Ishikawa (cell line): ENCODE measurements at regions not wholly inside any gene's neighbourhood (a gene's known extent, or its start where the extent isn't known, plus 50 kb on each side); places are given as distances from the start of the nearest gene placed in this dataset.

Source experiments
- CEBPB ChIP-seq: IDR thresholded peaks from 2 replicates; pipeline ENCODE4 v1.6.1; 2012
- CREB1 ChIP-seq: IDR thresholded peaks from 2 replicates; pipeline ENCODE4 v1.6.1; 2012; ENCODE audit warnings: low read depth
- EP300 ChIP-seq: IDR thresholded peaks from 2 replicates; pipeline ENCODE4 v1.6.1; 2012; ENCODE audit warnings: borderline replicate concordance
- MAX ChIP-seq: IDR thresholded peaks from 2 replicates; pipeline ENCODE4 v1.6.1; 2012
- NFIC ChIP-seq: IDR thresholded peaks from 2 replicates; pipeline ENCODE4 v1.6.1; 2012
- RAD21 ChIP-seq: IDR thresholded peaks from 2 replicates; pipeline ENCODE4 v1.6.1; 2012; ENCODE audit warnings: low read depth
- TAF1 ChIP-seq: IDR thresholded peaks from 2 replicates; pipeline ENCODE4 v1.6.1; 2012; ENCODE audit warnings: low read depth, mild to moderate bottlenecking
- TCF12 ChIP-seq: IDR thresholded peaks from 2 replicates; pipeline ENCODE4 v1.6.1; 2012; ENCODE audit warnings: low read depth
- USF1 ChIP-seq: IDR thresholded peaks from 2 replicates; pipeline ENCODE4 v1.6.1; 2012
- YY1 ChIP-seq: IDR thresholded peaks from 2 replicates; pipeline ENCODE4 v1.6.1; 2012; ENCODE audit warnings: low read depth
- ZBTB7A ChIP-seq: IDR thresholded peaks from 2 replicates; pipeline ENCODE4 v1.6.1; 2012; ENCODE audit warnings: low read depth
- TF ChIP-seq, protein P1 (sequence below): IDR thresholded peaks from 2 replicates; pipeline ENCODE4 v1.6.1; 2012; ENCODE audit warnings: low read depth, mild to moderate bottlenecking

DNA sequence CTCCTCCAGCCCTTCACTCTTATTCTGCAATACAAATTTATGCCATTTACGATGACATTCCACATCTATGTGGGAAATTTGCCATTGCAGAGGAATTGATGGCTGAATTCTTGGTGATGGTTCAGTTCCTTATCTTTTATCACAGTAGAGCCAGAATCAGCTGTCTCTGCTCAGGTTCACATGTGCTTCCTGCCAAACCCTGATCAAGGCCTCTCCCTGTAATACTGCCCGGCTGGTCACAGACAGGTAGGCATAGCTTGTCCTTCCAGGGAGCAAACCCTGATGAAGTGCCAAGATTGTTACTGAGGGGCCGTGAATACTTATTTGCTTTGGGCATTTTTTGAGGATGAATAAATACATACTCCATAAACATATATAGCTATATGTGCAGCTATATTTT, 450.0 kb downstream of the NSUN3 start:
- TF ChIP-seq EP300 (no peak), CREB1 (no peak), MAX (no peak), TCF12 (no peak), NFIC (no peak), YY1 (no peak), CEBPB (no peak), USF1 (no peak), RAD21 (no peak), ZBTB7A (no peak), TAF1 (no peak)
- TF ChIP-seq, protein P1, sequence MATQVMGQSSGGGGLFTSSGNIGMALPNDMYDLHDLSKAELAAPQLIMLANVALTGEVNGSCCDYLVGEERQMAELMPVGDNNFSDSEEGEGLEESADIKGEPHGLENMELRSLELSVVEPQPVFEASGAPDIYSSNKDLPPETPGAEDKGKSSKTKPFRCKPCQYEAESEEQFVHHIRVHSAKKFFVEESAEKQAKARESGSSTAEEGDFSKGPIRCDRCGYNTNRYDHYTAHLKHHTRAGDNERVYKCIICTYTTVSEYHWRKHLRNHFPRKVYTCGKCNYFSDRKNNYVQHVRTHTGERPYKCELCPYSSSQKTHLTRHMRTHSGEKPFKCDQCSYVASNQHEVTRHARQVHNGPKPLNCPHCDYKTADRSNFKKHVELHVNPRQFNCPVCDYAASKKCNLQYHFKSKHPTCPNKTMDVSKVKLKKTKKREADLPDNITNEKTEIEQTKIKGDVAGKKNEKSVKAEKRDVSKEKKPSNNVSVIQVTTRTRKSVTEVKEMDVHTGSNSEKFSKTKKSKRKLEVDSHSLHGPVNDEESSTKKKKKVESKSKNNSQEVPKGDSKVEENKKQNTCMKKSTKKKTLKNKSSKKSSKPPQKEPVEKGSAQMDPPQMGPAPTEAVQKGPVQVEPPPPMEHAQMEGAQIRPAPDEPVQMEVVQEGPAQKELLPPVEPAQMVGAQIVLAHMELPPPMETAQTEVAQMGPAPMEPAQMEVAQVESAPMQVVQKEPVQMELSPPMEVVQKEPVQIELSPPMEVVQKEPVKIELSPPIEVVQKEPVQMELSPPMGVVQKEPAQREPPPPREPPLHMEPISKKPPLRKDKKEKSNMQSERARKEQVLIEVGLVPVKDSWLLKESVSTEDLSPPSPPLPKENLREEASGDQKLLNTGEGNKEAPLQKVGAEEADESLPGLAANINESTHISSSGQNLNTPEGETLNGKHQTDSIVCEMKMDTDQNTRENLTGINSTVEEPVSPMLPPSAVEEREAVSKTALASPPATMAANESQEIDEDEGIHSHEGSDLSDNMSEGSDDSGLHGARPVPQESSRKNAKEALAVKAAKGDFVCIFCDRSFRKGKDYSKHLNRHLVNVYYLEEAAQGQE = no peak
